ENCODE measurements at regions not wholly inside any gene's neighbourhood (a gene's known extent, or its start where the extent isn't known, plus 50 kb on each side); places are given as distances from the start of the nearest gene placed in this dataset.

DNA sequence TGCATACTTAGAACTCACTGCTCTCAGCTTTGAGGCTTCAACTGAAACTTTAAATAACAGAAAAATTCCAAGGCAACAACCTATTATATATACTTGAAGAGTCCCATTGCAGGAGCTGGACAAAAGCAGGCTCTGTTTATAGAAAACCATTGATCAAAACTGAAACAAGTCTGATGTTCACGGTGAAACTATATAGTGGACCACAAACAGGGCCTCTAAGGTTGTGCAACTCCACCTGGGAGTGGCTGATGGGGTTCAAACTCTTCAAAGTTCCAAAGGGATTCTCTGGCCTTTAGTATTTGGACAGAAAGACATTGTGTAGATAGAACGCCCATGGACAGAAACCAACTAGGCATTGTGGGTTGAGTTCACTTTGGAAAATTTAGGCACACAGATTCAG lies 140.3 kb downstream of the ZC3H11B start:
- TF ChIP-seq, protein P1, sequence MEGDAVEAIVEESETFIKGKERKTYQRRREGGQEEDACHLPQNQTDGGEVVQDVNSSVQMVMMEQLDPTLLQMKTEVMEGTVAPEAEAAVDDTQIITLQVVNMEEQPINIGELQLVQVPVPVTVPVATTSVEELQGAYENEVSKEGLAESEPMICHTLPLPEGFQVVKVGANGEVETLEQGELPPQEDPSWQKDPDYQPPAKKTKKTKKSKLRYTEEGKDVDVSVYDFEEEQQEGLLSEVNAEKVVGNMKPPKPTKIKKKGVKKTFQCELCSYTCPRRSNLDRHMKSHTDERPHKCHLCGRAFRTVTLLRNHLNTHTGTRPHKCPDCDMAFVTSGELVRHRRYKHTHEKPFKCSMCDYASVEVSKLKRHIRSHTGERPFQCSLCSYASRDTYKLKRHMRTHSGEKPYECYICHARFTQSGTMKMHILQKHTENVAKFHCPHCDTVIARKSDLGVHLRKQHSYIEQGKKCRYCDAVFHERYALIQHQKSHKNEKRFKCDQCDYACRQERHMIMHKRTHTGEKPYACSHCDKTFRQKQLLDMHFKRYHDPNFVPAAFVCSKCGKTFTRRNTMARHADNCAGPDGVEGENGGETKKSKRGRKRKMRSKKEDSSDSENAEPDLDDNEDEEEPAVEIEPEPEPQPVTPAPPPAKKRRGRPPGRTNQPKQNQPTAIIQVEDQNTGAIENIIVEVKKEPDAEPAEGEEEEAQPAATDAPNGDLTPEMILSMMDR (conservative IDR thresholded peaks at IDR 0.05; ENCODE audit: low read length): no peak
- no peak for TF ChIP-seq EZH2phosphoT487 (IDR thresholded peaks at IDR 0.05; ENCODE audit: borderline replicate concordance)
